Stomach (tissue), 4 donors: ENCODE measurements at regions not wholly inside any gene's neighbourhood (a gene's known extent, or its start where the extent isn't known, plus 50 kb on each side); places are given as distances from the start of the nearest gene placed in this dataset.

Source experiments
- EP300 ChIP-seq: sonication (generic); formaldehyde crosslinking; IDR thresholded peaks from one replicate; pipeline ENCODE4 v1.6.1; 2017; ENCODE audit warnings: antibody characterized with exemption
- POLR2A ChIP-seq, 4 donors: fragments of 450-650 bp; IDR thresholded peaks; one replicate each; pipeline ENCODE4 v1.6.1; 2016; ENCODE audit warnings: antibody characterized with exemption in 4 of 4, control low read depth in 2 of 4, mild to moderate bottlenecking in 1 of 4, moderate library complexity in 1 of 4
- POLR2AphosphoS5 ChIP-seq, 3 donors: sonication (generic); formaldehyde crosslinking; IDR thresholded peaks; one replicate each; pipeline ENCODE4 v1.6.1; 2016; ENCODE audit warnings: antibody characterized with exemption in 3 of 3
- TF ChIP-seq, protein P1 (sequence below), 7 experiments: fragments of 450-650 bp in 4 of 7; fragments of 200-600 bp in 3 of 7; sonication (generic) in 3 of 7; IDR thresholded peaks; one replicate each; pipeline ENCODE4 v1.5.1; 2016 to 2019; ENCODE audit warnings: antibody characterized with exemption in 7 of 7, control low read depth in 2 of 7, mild to moderate bottlenecking in 1 of 7

DNA sequence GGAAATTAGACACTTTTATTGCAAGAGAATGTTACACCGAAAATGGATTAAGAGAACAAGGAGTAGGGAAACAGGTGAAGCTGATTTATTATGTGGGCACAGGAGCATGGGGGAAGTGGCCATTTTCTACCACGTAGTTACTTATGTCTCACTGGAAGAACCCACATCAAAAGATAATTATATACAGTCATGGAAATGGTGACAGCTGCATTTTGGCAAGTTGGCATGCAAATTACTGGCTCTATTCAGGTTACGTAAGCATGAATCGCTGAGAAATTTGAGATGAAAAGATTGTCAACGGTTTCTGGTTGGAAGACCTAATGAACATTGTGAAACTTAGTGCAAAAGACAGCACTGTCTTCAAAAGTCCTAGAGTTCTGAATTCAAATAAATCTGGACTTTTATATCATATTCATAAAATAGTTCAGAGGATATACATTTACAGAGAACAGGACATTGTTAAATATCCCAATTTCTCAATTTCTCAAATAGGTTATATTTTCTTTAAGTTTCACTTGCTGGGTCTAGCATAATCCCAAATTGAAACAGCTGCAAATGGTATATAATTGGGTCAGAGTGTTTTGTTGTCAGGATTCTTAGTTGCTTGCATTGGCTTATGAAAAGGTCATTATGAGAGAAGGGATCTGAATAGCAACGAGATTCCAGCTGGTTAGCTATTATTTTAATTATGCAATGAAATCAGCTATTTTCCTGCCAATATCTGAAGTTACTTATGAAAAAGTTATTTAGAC lies 567.8 kb downstream of the ZPLD1 start:
- no peak for TF ChIP-seq POLR2AphosphoS5 (IDR thresholded peaks at IDR 0.05)
- TF ChIP-seq EP300: no peak
- TF ChIP-seq, protein P1, sequence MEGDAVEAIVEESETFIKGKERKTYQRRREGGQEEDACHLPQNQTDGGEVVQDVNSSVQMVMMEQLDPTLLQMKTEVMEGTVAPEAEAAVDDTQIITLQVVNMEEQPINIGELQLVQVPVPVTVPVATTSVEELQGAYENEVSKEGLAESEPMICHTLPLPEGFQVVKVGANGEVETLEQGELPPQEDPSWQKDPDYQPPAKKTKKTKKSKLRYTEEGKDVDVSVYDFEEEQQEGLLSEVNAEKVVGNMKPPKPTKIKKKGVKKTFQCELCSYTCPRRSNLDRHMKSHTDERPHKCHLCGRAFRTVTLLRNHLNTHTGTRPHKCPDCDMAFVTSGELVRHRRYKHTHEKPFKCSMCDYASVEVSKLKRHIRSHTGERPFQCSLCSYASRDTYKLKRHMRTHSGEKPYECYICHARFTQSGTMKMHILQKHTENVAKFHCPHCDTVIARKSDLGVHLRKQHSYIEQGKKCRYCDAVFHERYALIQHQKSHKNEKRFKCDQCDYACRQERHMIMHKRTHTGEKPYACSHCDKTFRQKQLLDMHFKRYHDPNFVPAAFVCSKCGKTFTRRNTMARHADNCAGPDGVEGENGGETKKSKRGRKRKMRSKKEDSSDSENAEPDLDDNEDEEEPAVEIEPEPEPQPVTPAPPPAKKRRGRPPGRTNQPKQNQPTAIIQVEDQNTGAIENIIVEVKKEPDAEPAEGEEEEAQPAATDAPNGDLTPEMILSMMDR (IDR thresholded peaks at IDR 0.05): no peak
- no peak for TF ChIP-seq POLR2A (IDR thresholded peaks at IDR 0.05)
